ENCODE measurements at regions not wholly inside any gene's neighbourhood (a gene's known extent, or its start where the extent isn't known, plus 50 kb on each side); places are given as distances from the start of the nearest gene placed in this dataset.

GRCh38 chr7:50858528-50859245 is 76.0 kb upstream of the GRB10 start:
- H3K27me3 ChIP-seq (ENCODE audit: insufficient read depth, low read length, poor library complexity, severe bottlenecking), result no peaks in the 10 kb centered on the region
- no peak overlapping the region for H3K9ac ChIP-seq (ENCODE audit: low read depth, low read length, poor library complexity, severe bottlenecking)
- no peaks in the 10 kb centered on the region for H3K36me3 ChIP-seq (ENCODE audit: insufficient read depth, low read length)
- no peak for TF ChIP-seq EZH2phosphoT487 (IDR thresholded peaks at IDR 0.05; ENCODE audit: borderline replicate concordance)
- TF ChIP-seq, protein P1, sequence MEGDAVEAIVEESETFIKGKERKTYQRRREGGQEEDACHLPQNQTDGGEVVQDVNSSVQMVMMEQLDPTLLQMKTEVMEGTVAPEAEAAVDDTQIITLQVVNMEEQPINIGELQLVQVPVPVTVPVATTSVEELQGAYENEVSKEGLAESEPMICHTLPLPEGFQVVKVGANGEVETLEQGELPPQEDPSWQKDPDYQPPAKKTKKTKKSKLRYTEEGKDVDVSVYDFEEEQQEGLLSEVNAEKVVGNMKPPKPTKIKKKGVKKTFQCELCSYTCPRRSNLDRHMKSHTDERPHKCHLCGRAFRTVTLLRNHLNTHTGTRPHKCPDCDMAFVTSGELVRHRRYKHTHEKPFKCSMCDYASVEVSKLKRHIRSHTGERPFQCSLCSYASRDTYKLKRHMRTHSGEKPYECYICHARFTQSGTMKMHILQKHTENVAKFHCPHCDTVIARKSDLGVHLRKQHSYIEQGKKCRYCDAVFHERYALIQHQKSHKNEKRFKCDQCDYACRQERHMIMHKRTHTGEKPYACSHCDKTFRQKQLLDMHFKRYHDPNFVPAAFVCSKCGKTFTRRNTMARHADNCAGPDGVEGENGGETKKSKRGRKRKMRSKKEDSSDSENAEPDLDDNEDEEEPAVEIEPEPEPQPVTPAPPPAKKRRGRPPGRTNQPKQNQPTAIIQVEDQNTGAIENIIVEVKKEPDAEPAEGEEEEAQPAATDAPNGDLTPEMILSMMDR (conservative IDR thresholded peaks at IDR 0.05; ENCODE audit: low read length), result no peak
- H3K9me2 ChIP-seq (replicated peaks; ENCODE audit: low read depth, low read length), result no peaks in the 10 kb centered on the region
- no peak overlapping the region for H2AFZ ChIP-seq (ENCODE audit: low read length)
- H4K20me1 ChIP-seq (ENCODE audit: insufficient read depth, low read length, poor library complexity, severe bottlenecking), result no peaks in the 10 kb centered on the region
- no peak overlapping the region for H3K4me3 ChIP-seq (ENCODE audit: low read length, poor library complexity, severe bottlenecking)
- H3K4me2 ChIP-seq (ENCODE audit: low read depth, low read length, poor library complexity, severe bottlenecking), result no peak overlapping the region
- no peaks in the 10 kb centered on the region for H3K4me1 ChIP-seq (ENCODE audit: insufficient read depth, low read length, poor library complexity, severe bottlenecking)
- H3F3A ChIP-seq (ENCODE audit: low read depth), result no peaks in the 10 kb centered on the region
- H3K9me3 ChIP-seq (ENCODE audit: insufficient read depth, low read depth, low read length), result no peaks in the 10 kb centered on the region
- no peaks in the 10 kb centered on the region for H3K79me2 ChIP-seq (ENCODE audit: insufficient read depth, low read length)

DNA sequence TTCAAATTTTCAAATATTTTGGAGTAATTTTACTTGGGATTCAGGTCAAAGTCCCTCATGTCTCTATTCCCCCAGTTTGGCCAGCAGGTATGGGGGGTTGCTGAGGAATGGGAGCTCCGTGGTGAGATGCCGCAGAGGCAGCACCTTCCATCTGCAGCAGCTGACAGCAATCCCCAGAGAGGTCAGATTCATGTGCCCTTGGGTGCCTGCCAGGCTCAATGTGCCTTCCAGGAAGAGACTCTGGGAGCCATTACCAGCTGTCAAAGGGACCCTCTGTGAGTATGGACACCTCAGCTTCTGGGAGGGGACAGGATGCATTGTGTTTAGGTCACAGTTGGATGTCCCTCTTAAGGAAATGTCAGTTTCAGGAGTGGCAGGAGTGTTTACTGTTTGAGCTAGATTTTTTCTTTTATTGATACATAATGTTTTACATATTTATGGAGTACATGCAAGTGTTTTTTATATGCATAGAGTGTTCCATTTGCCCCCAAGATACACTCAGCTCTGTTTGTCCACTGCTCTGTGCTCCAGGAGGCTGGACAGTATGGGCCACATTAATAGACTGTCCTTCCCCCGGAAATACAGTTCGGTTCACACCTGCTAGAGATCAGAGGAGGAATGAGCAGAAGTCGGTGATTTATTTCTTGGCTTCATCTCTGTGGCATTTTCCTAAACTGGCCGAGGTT is 75.3 kb upstream of the GRB10 start:
- H3K9me3 ChIP-seq (ENCODE audit: insufficient read depth, low read depth, low read length), result no peaks in the 10 kb centered on the region
- no peaks in the 10 kb centered on the region for H3K9me2 ChIP-seq (replicated peaks; ENCODE audit: low read depth, low read length)
- H3K27me3 ChIP-seq (ENCODE audit: insufficient read depth, low read length, poor library complexity, severe bottlenecking), result no peaks in the 10 kb centered on the region
- H4K20me1 ChIP-seq (ENCODE audit: insufficient read depth, low read length, poor library complexity, severe bottlenecking), result no peaks in the 10 kb centered on the region
- no peak overlapping the region for H2AFZ ChIP-seq (ENCODE audit: low read length)
- H3K4me2 ChIP-seq (ENCODE audit: low read depth, low read length, poor library complexity, severe bottlenecking), result no peak overlapping the region
- no peaks in the 10 kb centered on the region for H3K36me3 ChIP-seq (ENCODE audit: insufficient read depth, low read length)
- TF ChIP-seq, protein P1 (conservative IDR thresholded peaks at IDR 0.05; ENCODE audit: low read length), result no peak
- TF ChIP-seq EZH2phosphoT487 (IDR thresholded peaks at IDR 0.05; ENCODE audit: borderline replicate concordance), result no peak
- no peaks in the 10 kb centered on the region for H3K4me1 ChIP-seq (ENCODE audit: insufficient read depth, low read length, poor library complexity, severe bottlenecking)
- H3K9ac ChIP-seq (ENCODE audit: low read depth, low read length, poor library complexity, severe bottlenecking), result no peak overlapping the region
- H3K79me2 ChIP-seq (ENCODE audit: insufficient read depth, low read length), result no peaks in the 10 kb centered on the region
- H3K4me3 ChIP-seq (ENCODE audit: low read length, poor library complexity, severe bottlenecking), result no peak overlapping the region
- H3F3A ChIP-seq (ENCODE audit: low read depth), result no peaks in the 10 kb centered on the region

DNA sequence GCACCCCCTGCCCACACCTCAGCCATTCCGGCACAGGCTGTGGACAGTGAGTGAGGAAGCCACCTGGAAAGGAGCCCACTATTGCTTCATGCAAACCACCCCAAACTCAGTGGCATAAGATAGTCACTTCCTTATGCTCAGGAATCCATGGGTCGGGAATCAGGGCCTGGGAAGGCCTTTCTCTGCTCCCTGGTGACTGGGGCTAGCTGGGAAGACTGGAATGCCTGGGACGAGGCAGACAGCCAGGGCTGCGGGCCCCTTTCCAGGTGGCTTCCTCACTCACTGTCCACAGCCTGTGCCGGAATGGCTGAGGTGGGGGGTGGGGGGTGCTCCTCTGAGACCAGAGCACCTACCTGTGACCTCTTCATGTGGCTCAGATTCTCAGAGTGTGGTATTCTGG is 74.1 kb upstream of the GRB10 start:
- no peaks in the 10 kb centered on the region for H3K9me2 ChIP-seq (replicated peaks; ENCODE audit: low read depth, low read length)
- H3K4me1 ChIP-seq (ENCODE audit: insufficient read depth, low read length, poor library complexity, severe bottlenecking), result no peaks in the 10 kb centered on the region
- no peaks in the 10 kb centered on the region for H3F3A ChIP-seq (ENCODE audit: low read depth)
- no peaks in the 10 kb centered on the region for H3K9me3 ChIP-seq (ENCODE audit: insufficient read depth, low read depth, low read length)
- TF ChIP-seq, protein P1 (conservative IDR thresholded peaks at IDR 0.05; ENCODE audit: low read length), result no peak
- TF ChIP-seq EZH2phosphoT487 (IDR thresholded peaks at IDR 0.05; ENCODE audit: borderline replicate concordance), result no peak
- H3K9ac ChIP-seq (ENCODE audit: low read depth, low read length, poor library complexity, severe bottlenecking), result no peak overlapping the region
- H3K79me2 ChIP-seq (ENCODE audit: insufficient read depth, low read length), result no peaks in the 10 kb centered on the region
- no peak overlapping the region for H2AFZ ChIP-seq (ENCODE audit: low read length)
- no peaks in the 10 kb centered on the region for H4K20me1 ChIP-seq (ENCODE audit: insufficient read depth, low read length, poor library complexity, severe bottlenecking)
- H3K36me3 ChIP-seq (ENCODE audit: insufficient read depth, low read length), result no peaks in the 10 kb centered on the region
- no peak overlapping the region for H3K4me3 ChIP-seq (ENCODE audit: low read length, poor library complexity, severe bottlenecking)
- H3K4me2 ChIP-seq (ENCODE audit: low read depth, low read length, poor library complexity, severe bottlenecking), result no peak overlapping the region
- H3K27me3 ChIP-seq (ENCODE audit: insufficient read depth, low read length, poor library complexity, severe bottlenecking), result no peaks in the 10 kb centered on the region

Measured in Loucy (cell line).